ENCODE measurements at regions not wholly inside any gene's neighbourhood (a gene's known extent, or its start where the extent isn't known, plus 50 kb on each side); places are given as distances from the start of the nearest gene placed in this dataset.

DNA sequence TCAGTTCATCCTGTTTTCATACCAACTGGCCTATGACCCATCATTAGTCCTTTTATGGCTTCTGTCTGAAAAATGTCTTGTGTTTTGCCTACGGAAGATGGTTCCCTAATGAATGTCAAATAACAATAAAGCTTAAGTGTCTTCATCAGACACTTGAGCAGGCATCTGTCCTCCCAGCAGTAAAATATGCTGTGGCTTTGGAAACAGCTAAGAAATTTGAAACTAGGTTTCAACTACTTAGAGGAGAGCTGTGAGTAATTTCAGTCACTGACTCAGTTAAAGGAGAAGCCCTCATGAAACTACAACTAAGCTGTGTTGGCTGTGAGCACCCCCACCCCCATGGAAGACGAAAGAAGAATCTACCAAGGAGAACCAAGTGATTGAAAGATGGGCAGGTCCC is 409.4 kb upstream of the PPP2R3A start:
- TF ChIP-seq, protein P1, sequence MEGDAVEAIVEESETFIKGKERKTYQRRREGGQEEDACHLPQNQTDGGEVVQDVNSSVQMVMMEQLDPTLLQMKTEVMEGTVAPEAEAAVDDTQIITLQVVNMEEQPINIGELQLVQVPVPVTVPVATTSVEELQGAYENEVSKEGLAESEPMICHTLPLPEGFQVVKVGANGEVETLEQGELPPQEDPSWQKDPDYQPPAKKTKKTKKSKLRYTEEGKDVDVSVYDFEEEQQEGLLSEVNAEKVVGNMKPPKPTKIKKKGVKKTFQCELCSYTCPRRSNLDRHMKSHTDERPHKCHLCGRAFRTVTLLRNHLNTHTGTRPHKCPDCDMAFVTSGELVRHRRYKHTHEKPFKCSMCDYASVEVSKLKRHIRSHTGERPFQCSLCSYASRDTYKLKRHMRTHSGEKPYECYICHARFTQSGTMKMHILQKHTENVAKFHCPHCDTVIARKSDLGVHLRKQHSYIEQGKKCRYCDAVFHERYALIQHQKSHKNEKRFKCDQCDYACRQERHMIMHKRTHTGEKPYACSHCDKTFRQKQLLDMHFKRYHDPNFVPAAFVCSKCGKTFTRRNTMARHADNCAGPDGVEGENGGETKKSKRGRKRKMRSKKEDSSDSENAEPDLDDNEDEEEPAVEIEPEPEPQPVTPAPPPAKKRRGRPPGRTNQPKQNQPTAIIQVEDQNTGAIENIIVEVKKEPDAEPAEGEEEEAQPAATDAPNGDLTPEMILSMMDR (IDR thresholded peaks at IDR 0.05): no peak
- TF ChIP-seq POLR2A (IDR thresholded peaks at IDR 0.05): no peak
